Tibial nerve (tissue), 4 donors: ENCODE measurements at regions not wholly inside any gene's neighbourhood (a gene's known extent, or its start where the extent isn't known, plus 50 kb on each side); places are given as distances from the start of the nearest gene placed in this dataset.

Experiments used
- CTCF ChIP-seq, 5 experiments: fragments of 200-600 bp in 3 of 5; fragments of 450-650 bp in 2 of 5; sonication (generic) in 3 of 5; IDR thresholded peaks; one replicate each; pipeline ENCODE4 v1.5.1; 2016 to 2019; ENCODE audit warnings: antibody characterized with exemption in 5 of 5, mild to moderate bottlenecking in 3 of 5, moderate library complexity in 2 of 5
- EP300 ChIP-seq, 2 donors: sonication (generic); formaldehyde crosslinking; IDR thresholded peaks; one replicate each; pipeline ENCODE4 v1.6.1; 2017; ENCODE audit warnings: antibody characterized with exemption in 2 of 2, mild to moderate bottlenecking in 1 of 2
- POLR2A ChIP-seq, 2 donors: fragments of 450-650 bp; IDR thresholded peaks; one replicate each; pipeline ENCODE4 v1.6.1; 2017; ENCODE audit warnings: antibody characterized with exemption in 2 of 2, mild to moderate bottlenecking in 2 of 2, moderate library complexity in 2 of 2

- TF ChIP-seq POLR2A (IDR thresholded peaks at IDR 0.05) = no peak
- TF ChIP-seq CTCF (IDR thresholded peaks at IDR 0.05) = no peak
- no peak for TF ChIP-seq EP300 (IDR thresholded peaks at IDR 0.05)
These were observed 113.2 kb downstream of the VAPA start for GRCh38 chr18:10027031-10027430.
